Esophagus (tissue), 2 donors: ENCODE measurements at regions not wholly inside any gene's neighbourhood (a gene's known extent, or its start where the extent isn't known, plus 50 kb on each side); places are given as distances from the start of the nearest gene placed in this dataset.

Experiments
- H3K27ac ChIP-seq, 2 donors: one replicate each; pipeline ENCODE4 v1.5.1; 2013; ENCODE audit warnings: low read depth in 2 of 2, mild to moderate bottlenecking in 2 of 2, inconsistent platforms in 1 of 2, low read length in 1 of 2, moderate library complexity in 1 of 2
- H3K27me3 ChIP-seq, 2 donors: one replicate each; pipeline ENCODE4 v1.6.1; 2013; ENCODE audit warnings: low read length in 2 of 2, control low read depth in 1 of 2, mild to moderate bottlenecking in 1 of 2; ENCODE audit not compliant: insufficient read depth in 2 of 2, control insufficient read depth in 1 of 2
- H3K36me3 ChIP-seq, 2 donors: one replicate each; pipeline ENCODE4 v1.6.1; 2013; ENCODE audit warnings: low read length in 1 of 2; ENCODE audit not compliant: control insufficient read depth in 2 of 2, insufficient read depth in 2 of 2
- H3K4me1 ChIP-seq, 2 donors: one replicate each; pipeline ENCODE4 v1.6.1; 2013; ENCODE audit warnings: low read length in 1 of 2; ENCODE audit not compliant: control insufficient read depth in 2 of 2, insufficient read depth in 2 of 2
- H3K4me3 ChIP-seq, 2 donors: one replicate each; pipeline ENCODE4 v1.5.1; 2013; ENCODE audit warnings: low read length in 2 of 2, mild to moderate bottlenecking in 2 of 2, low read depth in 1 of 2, moderate library complexity in 1 of 2
- H3K9me3 ChIP-seq, 2 donors: one replicate each; pipeline ENCODE4 v1.6.1; 2013; ENCODE audit warnings: mild to moderate bottlenecking in 2 of 2, low read depth in 1 of 2, low read length in 1 of 2, moderate library complexity in 1 of 2; ENCODE audit not compliant: control insufficient read depth in 2 of 2, insufficient read depth in 1 of 2
- WGBS, 2 donors: extraction: QIAGEN DNeasy Blood & Tissue Kit; methylation state at CpG; one replicate each; pipeline ENCODE4 v1.1.7; 2013; 5-methylcytosine and 5-hydroxymethylcytosine counted together
- donor health status: healthy with polysubstance abuse.
- donor health status: Bipolar disorder and iron deficiency.

DNA sequence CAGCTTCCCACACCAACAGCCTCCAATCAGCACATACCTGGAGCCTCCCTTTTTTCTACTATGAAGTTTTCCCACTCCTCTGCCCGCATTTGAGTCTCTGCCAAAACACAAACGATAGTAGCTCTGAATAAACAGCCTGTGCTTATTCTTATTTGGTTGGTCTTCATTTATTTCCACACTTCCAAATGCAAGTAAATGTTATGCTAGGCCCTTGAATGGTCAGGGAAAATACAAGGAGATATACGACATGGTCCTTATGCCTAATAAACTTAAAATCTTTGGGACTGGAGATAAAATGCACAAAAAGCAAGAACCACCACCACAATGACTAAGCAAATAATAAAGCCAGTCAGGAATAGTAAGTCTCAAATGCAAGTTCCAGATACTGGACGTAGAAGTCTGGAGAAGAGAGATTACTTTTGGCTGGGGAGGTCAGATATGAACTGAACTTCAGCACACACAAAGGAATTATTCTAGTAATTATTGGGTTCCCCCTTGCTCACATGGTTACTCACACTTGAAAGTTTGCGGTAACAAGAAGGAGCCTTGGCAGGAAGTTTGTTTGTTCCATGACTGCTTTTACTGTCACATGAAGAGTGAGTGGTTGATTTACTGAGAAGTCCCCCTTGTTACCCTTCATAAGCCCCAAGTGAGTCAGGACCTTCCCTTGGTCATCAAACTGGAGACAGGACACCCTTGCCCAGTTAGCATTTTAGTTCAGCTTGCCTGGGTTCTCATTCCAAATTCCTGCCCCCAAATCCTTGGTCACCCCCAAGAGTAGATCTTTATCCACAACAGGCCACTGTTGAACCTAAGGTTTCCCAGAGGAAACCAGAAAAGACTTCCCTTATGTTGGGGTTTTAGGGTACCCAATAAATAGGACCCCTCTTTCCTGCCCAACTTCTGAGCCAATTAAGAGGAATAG lies 511.2 kb upstream of the JARID2 start:
- Histone ChIP-seq H3K36me3 (no peaks in the 10 kb centered on the region), H3K27ac (no peak overlapping the region), H3K4me3 (no peak overlapping the region), H3K4me1 (no peaks in the 10 kb centered on the region), H3K9me3 (no peaks in the 10 kb centered on the region), H3K27me3 (no peaks in the 10 kb centered on the region)
- 64 to 66% methylated on average over 5 of the region's 5 CpGs for WGBS, 2 donors

DNA sequence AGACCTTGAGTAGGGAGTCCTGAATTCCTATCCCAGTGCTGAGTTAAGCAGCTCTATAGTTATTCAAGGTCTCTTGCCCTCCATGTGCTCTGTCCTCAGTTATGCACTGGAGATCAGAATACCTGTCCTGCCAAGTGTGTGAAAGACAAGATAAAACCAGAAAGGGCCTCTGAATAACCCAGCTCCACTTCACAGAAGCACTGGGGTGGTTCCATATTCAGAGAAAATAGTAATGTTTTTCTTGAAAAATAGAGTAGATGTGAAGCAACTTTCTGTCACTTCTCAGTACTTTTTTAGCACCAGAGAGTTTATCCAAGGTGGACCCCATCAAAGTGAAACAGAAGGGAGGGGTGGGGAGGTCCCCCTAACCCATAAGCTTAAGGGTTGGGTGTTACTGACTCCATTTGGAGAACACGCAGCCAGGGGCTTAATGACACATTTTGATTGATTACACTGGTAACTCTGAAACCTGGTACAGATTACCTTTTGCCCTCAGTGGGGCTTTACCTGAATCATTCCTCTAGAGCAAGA lies 509.8 kb upstream of the JARID2 start:
- Histone ChIP-seq H3K4me3 (no peak overlapping the region), H3K27ac (no peak overlapping the region), H3K27me3 (no peaks in the 10 kb centered on the region), H3K9me3 (no peaks in the 10 kb centered on the region), H3K36me3 (no peaks in the 10 kb centered on the region), H3K4me1 (no peaks in the 10 kb centered on the region)
- WGBS, 2 donors = 81 to 85% methylated on average over 1 of the region's 1 CpG

DNA sequence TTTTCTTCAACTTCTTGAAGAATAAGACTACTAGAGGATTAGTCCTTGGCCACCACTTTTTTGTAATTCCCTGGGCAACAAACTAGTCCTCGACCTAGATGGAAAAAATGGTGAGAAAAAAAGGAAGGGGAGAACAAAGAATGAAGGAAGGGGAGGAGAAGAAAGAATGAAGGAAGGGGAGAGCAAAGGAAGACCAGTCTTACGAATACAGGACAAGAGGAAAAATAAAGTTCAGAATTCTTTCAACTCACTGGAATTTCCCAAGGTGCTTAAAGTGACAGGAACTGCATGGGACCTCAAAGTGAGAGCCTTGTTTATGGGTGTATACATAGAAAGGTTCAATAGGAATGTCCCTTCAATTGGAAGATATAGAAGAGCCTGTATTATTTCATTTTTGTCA lies 509.3 kb upstream of the JARID2 start:
- H3K4me3 ChIP-seq = no peak overlapping the region
- no peaks in the 10 kb centered on the region for H3K36me3 ChIP-seq
- H3K9me3 ChIP-seq = no peaks in the 10 kb centered on the region
- H3K27me3 ChIP-seq = no peaks in the 10 kb centered on the region
- H3K27ac ChIP-seq = no peak overlapping the region
- 88 to 92% methylated on average over 2 of the region's 2 CpGs for WGBS, 2 donors
- H3K4me1 ChIP-seq = no peaks in the 10 kb centered on the region

DNA sequence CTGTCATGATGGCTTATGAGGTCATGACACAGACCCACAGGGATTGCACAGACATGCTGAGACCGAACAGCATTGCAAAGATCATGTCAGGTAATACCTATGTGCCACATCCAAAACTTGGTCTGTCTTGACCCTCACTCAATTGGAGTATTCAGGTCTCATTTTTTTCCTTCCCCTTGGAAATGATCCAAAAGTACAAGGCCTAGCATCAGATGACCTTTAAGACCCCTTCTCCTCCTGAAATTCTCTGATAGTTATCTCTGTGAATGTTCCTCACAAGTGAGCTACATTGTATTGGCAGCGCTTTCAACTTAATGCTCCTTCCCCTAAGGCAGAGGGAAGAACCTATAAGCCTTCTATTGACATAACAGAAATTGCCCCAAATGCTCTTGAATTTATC lies 507.4 kb upstream of the JARID2 start:
- H3K27ac ChIP-seq = no peak overlapping the region
- WGBS, 2 donors = 96 to 98% methylated on average over 2 of the region's 2 CpGs

DNA sequence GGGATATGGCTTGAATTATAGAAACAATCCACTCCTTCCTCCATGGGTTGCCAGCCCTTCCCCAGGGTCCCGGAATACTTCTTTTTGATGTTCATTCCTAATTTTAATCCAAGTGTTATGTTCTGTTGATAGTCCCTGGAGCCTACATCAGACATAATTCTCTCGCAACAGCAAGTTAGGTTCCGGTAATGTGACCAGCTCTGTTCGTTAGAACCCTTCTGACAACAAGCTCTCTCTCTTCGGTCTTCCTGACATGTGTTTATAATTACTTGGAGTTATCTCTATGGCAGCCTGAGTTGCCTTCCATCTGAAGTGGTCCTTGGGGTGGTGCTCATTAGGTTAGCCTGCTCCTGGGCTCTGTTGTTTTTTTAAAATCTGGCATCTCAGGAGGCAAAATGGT lies 506.9 kb upstream of the JARID2 start:
- WGBS, 2 donors = 74 to 88% methylated on average over 5 of the region's 5 CpGs
- Histone ChIP-seq H3K9me3 (no peaks in the 10 kb centered on the region), H3K27me3 (no peaks in the 10 kb centered on the region), H3K4me1 (peaks cover 0 to 2% of the 10 kb centered on the region in 2 donors), H3K36me3 (no peaks in the 10 kb centered on the region), H3K27ac (no peak overlapping the region), H3K4me3 (no peak overlapping the region)

More for the DNA sequence above, 507.4 kb upstream of the JARID2 start:
- Histone ChIP-seq H3K4me3 (no peak overlapping the region), H3K36me3 (no peaks in the 10 kb centered on the region), H3K9me3 (no peaks in the 10 kb centered on the region), H3K4me1 (peaks cover 0 to 2% of the 10 kb centered on the region in 2 donors), H3K27me3 (no peaks in the 10 kb centered on the region)

DNA sequence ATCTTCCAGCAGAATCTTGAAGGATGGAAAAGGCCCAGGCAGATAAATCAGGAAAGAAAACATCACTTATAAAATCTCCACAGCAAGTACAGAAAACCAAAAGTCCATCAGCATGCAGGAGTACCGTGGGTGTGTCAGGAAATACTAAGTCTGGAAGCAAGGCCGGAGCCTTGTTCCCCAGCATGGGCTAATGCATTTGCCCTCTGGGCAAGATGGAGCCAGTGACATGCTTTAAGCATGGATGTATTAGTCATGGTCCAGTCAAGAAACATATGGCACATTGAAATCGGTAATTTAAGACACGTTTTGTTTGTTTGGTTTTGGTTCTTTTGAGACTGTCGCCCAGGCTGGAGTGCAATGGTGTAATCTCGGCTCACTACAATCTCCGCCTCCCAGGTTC lies 506.0 kb upstream of the JARID2 start:
- H3K36me3 ChIP-seq = no peaks in the 10 kb centered on the region
- no peak overlapping the region for H3K27ac ChIP-seq
- no peak overlapping the region for H3K4me3 ChIP-seq
- 72 to 87% methylated on average over 7 of the region's 7 CpGs for WGBS, 2 donors
- H3K9me3 ChIP-seq = no peaks in the 10 kb centered on the region
- peaks cover 0 to 2% of the 10 kb centered on the region in 2 donors for H3K4me1 ChIP-seq
- H3K27me3 ChIP-seq = no peaks in the 10 kb centered on the region

DNA sequence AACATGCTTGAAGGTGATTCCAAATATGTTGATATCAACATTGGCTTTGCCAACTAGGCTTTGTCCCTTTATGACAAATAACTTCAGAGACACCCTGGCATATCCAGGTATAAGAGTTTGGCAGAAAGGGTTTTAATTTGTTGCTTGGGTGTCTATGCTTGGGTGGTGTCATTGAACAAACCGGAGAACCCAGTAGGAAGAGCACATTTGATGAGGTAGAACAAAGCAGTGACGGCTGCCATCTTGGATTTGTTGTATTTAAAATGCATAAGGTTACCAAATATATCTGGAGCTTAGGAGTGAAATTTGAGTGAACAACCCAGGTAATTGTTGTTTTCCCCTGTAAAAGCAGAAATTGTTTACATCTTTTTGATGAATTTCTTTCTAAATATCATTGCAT lies 503.7 kb upstream of the JARID2 start:
- WGBS, 2 donors = 76 to 78% methylated on average over 2 of the region's 2 CpGs
- no peak overlapping the region for H3K4me3 ChIP-seq
- peaks cover 0 to 2% of the 10 kb centered on the region in 2 donors for H3K4me1 ChIP-seq
- H3K27me3 ChIP-seq = no peaks in the 10 kb centered on the region
- no peak overlapping the region for H3K27ac ChIP-seq
- H3K9me3 ChIP-seq = no peaks in the 10 kb centered on the region
- H3K36me3 ChIP-seq = no peaks in the 10 kb centered on the region

DNA sequence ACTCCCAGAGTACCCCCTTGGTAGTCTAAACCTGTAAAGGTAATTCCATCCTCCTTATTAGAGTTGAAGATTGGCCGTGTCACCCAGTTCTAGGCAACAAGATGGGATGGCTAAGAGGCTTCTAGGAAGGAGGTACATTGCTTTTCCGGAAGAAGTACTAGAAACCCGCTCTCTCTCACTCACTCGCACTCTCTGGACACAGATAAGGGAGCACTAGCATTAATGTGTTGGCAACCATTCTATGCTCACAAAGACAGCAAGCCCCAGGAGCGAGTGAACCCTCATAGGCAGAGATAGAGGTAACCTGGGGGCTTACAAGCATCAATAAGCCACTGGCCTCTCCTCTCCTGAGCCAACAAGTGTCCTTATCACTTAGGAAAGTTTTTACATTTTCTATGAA lies 503.2 kb upstream of the JARID2 start:
- H3K4me1 ChIP-seq = peaks cover 0 to 2% of the 10 kb centered on the region in 2 donors
- H3K27me3 ChIP-seq = no peaks in the 10 kb centered on the region
- H3K4me3 ChIP-seq = no peak overlapping the region
- peak overlapping the region in 1 of 2 donors; percentile 93 for H3K27ac ChIP-seq
- no peaks in the 10 kb centered on the region for H3K9me3 ChIP-seq
- no peaks in the 10 kb centered on the region for H3K36me3 ChIP-seq
- WGBS, 2 donors = 96 to 98% methylated on average over 5 of the region's 5 CpGs

DNA sequence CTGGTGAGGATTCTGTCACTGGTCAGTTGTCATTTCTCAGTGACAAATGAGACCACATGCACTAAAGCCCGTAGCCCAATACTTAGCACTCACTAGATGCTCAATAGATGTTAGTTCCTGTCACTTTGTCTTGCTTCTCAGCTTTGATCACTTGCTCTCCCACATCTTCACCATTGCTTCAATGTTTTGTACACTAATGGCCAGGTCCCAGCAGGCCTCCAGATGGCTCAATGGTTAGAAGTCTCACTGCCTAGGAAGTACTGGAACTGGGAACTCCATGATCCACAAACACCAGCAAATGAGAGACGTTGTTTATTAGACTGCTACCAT lies 502.8 kb upstream of the JARID2 start:
- H3K4me3 ChIP-seq = no peak overlapping the region
- no peaks in the 10 kb centered on the region for H3K27me3 ChIP-seq
- H3K4me1 ChIP-seq = peaks cover 0 to 2% of the 10 kb centered on the region in 2 donors
- H3K9me3 ChIP-seq = no peaks in the 10 kb centered on the region
- peak overlapping the region; percentile 86 to 93 for H3K27ac ChIP-seq
- WGBS, 2 donors = 60 to 61% methylated on average over 2 of the region's 2 CpGs
- no peaks in the 10 kb centered on the region for H3K36me3 ChIP-seq
